ENCODE measurements at regions not wholly inside any gene's neighbourhood (a gene's known extent, or its start where the extent isn't known, plus 50 kb on each side); places are given as distances from the start of the nearest gene placed in this dataset.

- no peak for DNase-seq
Observed at GRCh38 chr5:125302577-125302976, 556.1 kb upstream of the ZNF608 start.

- no peak for DNase-seq
Observed at GRCh38 chr5:125306741-125307140, 560.3 kb upstream of the ZNF608 start.

- no peak for DNase-seq
Observed at GRCh38 chr5:125310749-125311148, 564.3 kb upstream of the ZNF608 start.

- no peak for DNase-seq
Observed at GRCh38 chr5:125311743-125312142, 565.3 kb upstream of the ZNF608 start.

GRCh38 chr5:125313555-125313954, 567.1 kb upstream of the ZNF608 start:
- DNase-seq: no peak

- no peak for DNase-seq
Observed at GRCh38 chr5:125315306-125315705, 568.9 kb upstream of the ZNF608 start.

GRCh38 chr5:125316391-125316790, 570.0 kb upstream of the ZNF608 start:
- no peak for DNase-seq

GRCh38 chr5:125316915-125317535, 570.6 kb upstream of the ZNF608 start:
- no peak for DNase-seq

GRCh38 chr5:125317536-125317995, 571.1 kb upstream of the ZNF608 start:
- DNase-seq: no peak

- no peak for DNase-seq
Observed at GRCh38 chr5:125321654-125322053, 575.2 kb upstream of the ZNF608 start.

GRCh38 chr5:125323613-125324012, 577.2 kb upstream of the ZNF608 start:
- no peak for DNase-seq

- DNase-seq: no peak
Observed at GRCh38 chr5:125325488-125326149, 579.2 kb upstream of the ZNF608 start.

- no peak for DNase-seq
Observed at GRCh38 chr5:125326150-125326510, 579.7 kb upstream of the ZNF608 start.

GRCh38 chr5:125327676-125328075, 581.2 kb upstream of the ZNF608 start:
- no peak for DNase-seq

GRCh38 chr5:125331987-125332598, 585.7 kb upstream of the ZNF608 start:
- no peak for DNase-seq

- no peak for DNase-seq
Observed at GRCh38 chr5:125333416-125333815, 587.0 kb upstream of the ZNF608 start.

GRCh38 chr5:125336401-125336800, 590.0 kb upstream of the ZNF608 start:
- DNase-seq: no peak

GRCh38 chr5:125337294-125337693, 590.9 kb upstream of the ZNF608 start:
- no peak for DNase-seq

GRCh38 chr5:125338440-125339174, 592.2 kb upstream of the ZNF608 start:
- DNase-seq: no peak

GRCh38 chr5:125341436-125341835, 595.0 kb upstream of the ZNF608 start:
- DNase-seq: no peak

GRCh38 chr5:125343015-125343414, 596.6 kb upstream of the ZNF608 start:
- no peak for DNase-seq

GRCh38 chr5:125346316-125346715, 599.9 kb upstream of the ZNF608 start:
- no peak for DNase-seq

GRCh38 chr5:125348221-125348692, 601.8 kb upstream of the ZNF608 start:
- no peak for DNase-seq

All from T-helper 9 cell (primary cell).